HEK293 (cell line): ENCODE measurements at regions not wholly inside any gene's neighbourhood (a gene's known extent, or its start where the extent isn't known, plus 50 kb on each side); places are given as distances from the start of the nearest gene placed in this dataset.

ENCODE experiments used
- RBAK ChIP-seq: fragments of 450-650 bp; formaldehyde crosslinking; IDR thresholded peaks from 2 replicates; pipeline ENCODE4 v1.5.1; 2016; ENCODE audit warnings: missing biosample characterization, missing genetic modification characterization
- TRIM28 ChIP-seq: IDR thresholded peaks from 2 replicates; pipeline ENCODE4 v1.6.1; 2011; ENCODE audit warnings: low read length, control low read depth, borderline replicate concordance
- ZBTB20 ChIP-seq: fragments of 450-650 bp; formaldehyde crosslinking; IDR thresholded peaks from 2 replicates; pipeline ENCODE4 v1.5.1; 2016; ENCODE audit warnings: missing biosample characterization, missing genetic modification characterization
- ZNF175 ChIP-seq: fragments of 450-650 bp; formaldehyde crosslinking; IDR thresholded peaks from 2 replicates; pipeline ENCODE4 v1.5.1; 2016; ENCODE audit warnings: missing biosample characterization, missing genetic modification characterization
- ZNF214 ChIP-seq: fragments of 450-650 bp; formaldehyde crosslinking; IDR thresholded peaks from 2 replicates; pipeline ENCODE4 v1.5.1; 2017; ENCODE audit warnings: missing biosample characterization, mild to moderate bottlenecking, missing genetic modification characterization, borderline replicate concordance
- ZNF302 ChIP-seq: fragments of 450-650 bp; formaldehyde crosslinking; IDR thresholded peaks from 2 replicates; pipeline ENCODE4 v1.5.1; 2016; ENCODE audit warnings: missing biosample characterization, missing genetic modification characterization, low read depth
- ZNF785 ChIP-seq: fragments of 450-650 bp; formaldehyde crosslinking; IDR thresholded peaks from 2 replicates; pipeline ENCODE4 v1.5.1; 2016; ENCODE audit warnings: missing biosample characterization, missing genetic modification characterization
- ZNF792 ChIP-seq: fragments of 450-650 bp; formaldehyde crosslinking; IDR thresholded peaks from 2 replicates; pipeline ENCODE4 v1.5.1; 2016; ENCODE audit warnings: missing biosample characterization, missing genetic modification characterization
- TF ChIP-seq, protein P1 (sequence below): fragments of 450-650 bp; formaldehyde crosslinking; IDR thresholded peaks from 2 replicates; pipeline ENCODE4 v1.5.1; 2016; ENCODE audit warnings: missing biosample characterization, missing genetic modification characterization
- TF ChIP-seq, protein P2 (sequence below): sonication (generic); formaldehyde crosslinking; IDR thresholded peaks from 2 replicates; pipeline ENCODE4 v1.8.1; 2022; ENCODE audit warnings: mild to moderate bottlenecking, moderate library complexity, missing genetic modification reagents
- TF ChIP-seq, protein P3 (sequence below): fragments of 450-650 bp; formaldehyde crosslinking; IDR thresholded peaks from 2 replicates; pipeline ENCODE4 v1.5.1; 2016; ENCODE audit warnings: missing biosample characterization, missing genetic modification characterization, low read depth
- TF ChIP-seq, protein P4 (sequence below): fragments of 450-650 bp; IDR thresholded peaks from 2 replicates; pipeline ENCODE4 v1.5.1; 2018; ENCODE audit warnings: missing biosample characterization, missing genetic modification characterization

DNA sequence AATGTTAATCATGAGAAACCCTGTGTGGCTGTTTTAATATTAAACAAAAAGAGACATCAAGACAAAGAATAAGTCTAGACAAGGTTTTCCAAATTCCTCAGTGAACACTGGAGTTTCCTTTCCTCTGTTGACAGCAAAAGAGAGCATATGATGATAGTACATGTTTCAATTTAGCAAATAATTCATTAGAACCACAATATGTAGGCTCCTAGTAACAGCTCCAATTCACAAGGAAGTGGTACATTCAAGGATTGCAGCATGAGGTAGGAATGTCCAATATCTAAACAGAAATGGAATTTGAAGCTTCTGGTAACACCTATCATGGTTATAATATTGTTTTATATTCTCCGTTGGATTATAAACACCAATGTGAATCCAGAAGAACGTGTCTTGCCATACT is 203.8 kb upstream of the TECRL start:
- TF ChIP-seq, protein P1, sequence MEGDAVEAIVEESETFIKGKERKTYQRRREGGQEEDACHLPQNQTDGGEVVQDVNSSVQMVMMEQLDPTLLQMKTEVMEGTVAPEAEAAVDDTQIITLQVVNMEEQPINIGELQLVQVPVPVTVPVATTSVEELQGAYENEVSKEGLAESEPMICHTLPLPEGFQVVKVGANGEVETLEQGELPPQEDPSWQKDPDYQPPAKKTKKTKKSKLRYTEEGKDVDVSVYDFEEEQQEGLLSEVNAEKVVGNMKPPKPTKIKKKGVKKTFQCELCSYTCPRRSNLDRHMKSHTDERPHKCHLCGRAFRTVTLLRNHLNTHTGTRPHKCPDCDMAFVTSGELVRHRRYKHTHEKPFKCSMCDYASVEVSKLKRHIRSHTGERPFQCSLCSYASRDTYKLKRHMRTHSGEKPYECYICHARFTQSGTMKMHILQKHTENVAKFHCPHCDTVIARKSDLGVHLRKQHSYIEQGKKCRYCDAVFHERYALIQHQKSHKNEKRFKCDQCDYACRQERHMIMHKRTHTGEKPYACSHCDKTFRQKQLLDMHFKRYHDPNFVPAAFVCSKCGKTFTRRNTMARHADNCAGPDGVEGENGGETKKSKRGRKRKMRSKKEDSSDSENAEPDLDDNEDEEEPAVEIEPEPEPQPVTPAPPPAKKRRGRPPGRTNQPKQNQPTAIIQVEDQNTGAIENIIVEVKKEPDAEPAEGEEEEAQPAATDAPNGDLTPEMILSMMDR = no peak
- TF ChIP-seq, protein P2, sequence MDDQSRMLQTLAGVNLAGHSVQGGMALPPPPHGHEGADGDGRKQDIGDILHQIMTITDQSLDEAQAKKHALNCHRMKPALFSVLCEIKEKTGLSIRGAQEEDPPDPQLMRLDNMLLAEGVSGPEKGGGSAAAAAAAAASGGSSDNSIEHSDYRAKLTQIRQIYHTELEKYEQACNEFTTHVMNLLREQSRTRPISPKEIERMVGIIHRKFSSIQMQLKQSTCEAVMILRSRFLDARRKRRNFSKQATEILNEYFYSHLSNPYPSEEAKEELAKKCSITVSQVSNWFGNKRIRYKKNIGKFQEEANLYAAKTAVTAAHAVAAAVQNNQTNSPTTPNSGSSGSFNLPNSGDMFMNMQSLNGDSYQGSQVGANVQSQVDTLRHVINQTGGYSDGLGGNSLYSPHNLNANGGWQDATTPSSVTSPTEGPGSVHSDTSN (CRISPR knock-in tag) = no peak
- TF ChIP-seq TRIM28 (no peak), ZBTB20 (tag by site-specific recombination) (no peak), ZNF175 (tag by site-specific recombination) (no peak), ZNF214 (tag by site-specific recombination) (no peak), ZNF785 (no peak), ZNF302 (tag by site-specific recombination) (no peak), RBAK (no peak), ZNF792 (tag by site-specific recombination) (no peak)
- TF ChIP-seq, protein P3, sequence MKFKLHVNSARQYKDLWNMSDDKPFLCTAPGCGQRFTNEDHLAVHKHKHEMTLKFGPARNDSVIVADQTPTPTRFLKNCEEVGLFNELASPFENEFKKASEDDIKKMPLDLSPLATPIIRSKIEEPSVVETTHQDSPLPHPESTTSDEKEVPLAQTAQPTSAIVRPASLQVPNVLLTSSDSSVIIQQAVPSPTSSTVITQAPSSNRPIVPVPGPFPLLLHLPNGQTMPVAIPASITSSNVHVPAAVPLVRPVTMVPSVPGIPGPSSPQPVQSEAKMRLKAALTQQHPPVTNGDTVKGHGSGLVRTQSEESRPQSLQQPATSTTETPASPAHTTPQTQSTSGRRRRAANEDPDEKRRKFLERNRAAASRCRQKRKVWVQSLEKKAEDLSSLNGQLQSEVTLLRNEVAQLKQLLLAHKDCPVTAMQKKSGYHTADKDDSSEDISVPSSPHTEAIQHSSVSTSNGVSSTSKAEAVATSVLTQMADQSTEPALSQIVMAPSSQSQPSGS = no peak
- TF ChIP-seq, protein P4, sequence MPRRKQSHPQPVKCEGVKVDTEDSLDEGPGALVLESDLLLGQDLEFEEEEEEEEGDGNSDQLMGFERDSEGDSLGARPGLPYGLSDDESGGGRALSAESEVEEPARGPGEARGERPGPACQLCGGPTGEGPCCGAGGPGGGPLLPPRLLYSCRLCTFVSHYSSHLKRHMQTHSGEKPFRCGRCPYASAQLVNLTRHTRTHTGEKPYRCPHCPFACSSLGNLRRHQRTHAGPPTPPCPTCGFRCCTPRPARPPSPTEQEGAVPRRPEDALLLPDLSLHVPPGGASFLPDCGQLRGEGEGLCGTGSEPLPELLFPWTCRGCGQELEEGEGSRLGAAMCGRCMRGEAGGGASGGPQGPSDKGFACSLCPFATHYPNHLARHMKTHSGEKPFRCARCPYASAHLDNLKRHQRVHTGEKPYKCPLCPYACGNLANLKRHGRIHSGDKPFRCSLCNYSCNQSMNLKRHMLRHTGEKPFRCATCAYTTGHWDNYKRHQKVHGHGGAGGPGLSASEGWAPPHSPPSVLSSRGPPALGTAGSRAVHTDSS (tag by site-specific recombination) = no peak
